ENCODE measurements at regions not wholly inside any gene's neighbourhood (a gene's known extent, or its start where the extent isn't known, plus 50 kb on each side); places are given as distances from the start of the nearest gene placed in this dataset.

DNA sequence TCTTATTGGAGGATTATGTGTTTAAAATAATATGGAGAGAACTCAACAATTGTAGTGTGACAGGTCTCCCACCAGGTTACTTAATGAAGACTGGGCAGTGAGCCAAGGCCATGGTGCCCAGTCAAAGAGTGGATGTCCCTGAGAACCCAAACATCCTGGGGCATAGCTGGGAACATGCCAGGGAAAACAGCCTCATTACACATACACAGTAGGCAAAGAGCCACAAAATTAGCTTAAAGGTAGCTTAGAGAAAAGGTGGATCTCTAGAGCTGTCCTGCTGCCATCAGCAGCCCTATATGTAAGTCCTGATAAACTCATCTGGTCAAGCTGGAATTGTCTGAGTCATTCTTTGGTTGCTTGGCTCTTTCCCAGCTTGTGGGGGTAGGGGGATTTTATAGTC lies 287.8 kb downstream of the PHF14 start:
- TF ChIP-seq, protein P1, sequence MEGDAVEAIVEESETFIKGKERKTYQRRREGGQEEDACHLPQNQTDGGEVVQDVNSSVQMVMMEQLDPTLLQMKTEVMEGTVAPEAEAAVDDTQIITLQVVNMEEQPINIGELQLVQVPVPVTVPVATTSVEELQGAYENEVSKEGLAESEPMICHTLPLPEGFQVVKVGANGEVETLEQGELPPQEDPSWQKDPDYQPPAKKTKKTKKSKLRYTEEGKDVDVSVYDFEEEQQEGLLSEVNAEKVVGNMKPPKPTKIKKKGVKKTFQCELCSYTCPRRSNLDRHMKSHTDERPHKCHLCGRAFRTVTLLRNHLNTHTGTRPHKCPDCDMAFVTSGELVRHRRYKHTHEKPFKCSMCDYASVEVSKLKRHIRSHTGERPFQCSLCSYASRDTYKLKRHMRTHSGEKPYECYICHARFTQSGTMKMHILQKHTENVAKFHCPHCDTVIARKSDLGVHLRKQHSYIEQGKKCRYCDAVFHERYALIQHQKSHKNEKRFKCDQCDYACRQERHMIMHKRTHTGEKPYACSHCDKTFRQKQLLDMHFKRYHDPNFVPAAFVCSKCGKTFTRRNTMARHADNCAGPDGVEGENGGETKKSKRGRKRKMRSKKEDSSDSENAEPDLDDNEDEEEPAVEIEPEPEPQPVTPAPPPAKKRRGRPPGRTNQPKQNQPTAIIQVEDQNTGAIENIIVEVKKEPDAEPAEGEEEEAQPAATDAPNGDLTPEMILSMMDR (IDR thresholded peaks at IDR 0.05; ENCODE audit: extremely low read depth in 1 of 2, insufficient read depth in 1 of 2, low read depth in 1 of 2, low read length in 2 of 2), result no peak
- no peak for TF ChIP-seq POLR2A (IDR thresholded peaks at IDR 0.05; ENCODE audit: low read depth, low read length)
- TF ChIP-seq POLR2AphosphoS5 (IDR thresholded peaks at IDR 0.05; ENCODE audit: insufficient read depth, low read depth, low read length), result no peak

Data from endothelial cell of umbilical vein (primary cell).